SK-N-SH (cell line): ENCODE measurements at regions not wholly inside any gene's neighbourhood (a gene's known extent, or its start where the extent isn't known, plus 50 kb on each side); places are given as distances from the start of the nearest gene placed in this dataset.

Source experiments
- RAD21 ChIP-seq: IDR thresholded peaks from 2 replicates; pipeline ENCODE4 v1.6.1; 2012; ENCODE audit warnings: mild to moderate bottlenecking, low read length
- TF ChIP-seq, protein P1 (sequence below): fragments of 200-600 bp; sonication (generic); IDR thresholded peaks from 2 replicates; pipeline ENCODE4 v1.6.1; 2017; ENCODE audit warnings: antibody characterized with exemption, mild to moderate bottlenecking, moderate library complexity

GRCh38 chr2:143907801-143908200 lies 612.1 kb downstream of the ZEB2 start:
- no peak for TF ChIP-seq RAD21
- TF ChIP-seq, protein P1, sequence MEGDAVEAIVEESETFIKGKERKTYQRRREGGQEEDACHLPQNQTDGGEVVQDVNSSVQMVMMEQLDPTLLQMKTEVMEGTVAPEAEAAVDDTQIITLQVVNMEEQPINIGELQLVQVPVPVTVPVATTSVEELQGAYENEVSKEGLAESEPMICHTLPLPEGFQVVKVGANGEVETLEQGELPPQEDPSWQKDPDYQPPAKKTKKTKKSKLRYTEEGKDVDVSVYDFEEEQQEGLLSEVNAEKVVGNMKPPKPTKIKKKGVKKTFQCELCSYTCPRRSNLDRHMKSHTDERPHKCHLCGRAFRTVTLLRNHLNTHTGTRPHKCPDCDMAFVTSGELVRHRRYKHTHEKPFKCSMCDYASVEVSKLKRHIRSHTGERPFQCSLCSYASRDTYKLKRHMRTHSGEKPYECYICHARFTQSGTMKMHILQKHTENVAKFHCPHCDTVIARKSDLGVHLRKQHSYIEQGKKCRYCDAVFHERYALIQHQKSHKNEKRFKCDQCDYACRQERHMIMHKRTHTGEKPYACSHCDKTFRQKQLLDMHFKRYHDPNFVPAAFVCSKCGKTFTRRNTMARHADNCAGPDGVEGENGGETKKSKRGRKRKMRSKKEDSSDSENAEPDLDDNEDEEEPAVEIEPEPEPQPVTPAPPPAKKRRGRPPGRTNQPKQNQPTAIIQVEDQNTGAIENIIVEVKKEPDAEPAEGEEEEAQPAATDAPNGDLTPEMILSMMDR = no peak
